HK-2 (cell line): ENCODE measurements at regions not wholly inside any gene's neighbourhood (a gene's known extent, or its start where the extent isn't known, plus 50 kb on each side); places are given as distances from the start of the nearest gene placed in this dataset.

Experiments used
- DNase-seq: peaks from one replicate; pipeline ENCODE4 v3.0.0-alpha.2; 2018; ENCODE audit not compliant: unreplicated experiment

GRCh38 chr2:222064286-222064685 is 234.5 kb downstream of the PAX3 start:
- DNase-seq, result no peak

GRCh38 chr2:222058819-222059445 is 239.9 kb downstream of the PAX3 start:
- DNase-seq, result no peak

- no peak for DNase-seq
Observed at GRCh38 chr2:222057347-222058073, 241.3 kb downstream of the PAX3 start.

GRCh38 chr2:222055328-222055727 is 243.5 kb downstream of the PAX3 start:
- DNase-seq, result no peak

- no peak for DNase-seq
Observed at GRCh38 chr2:222054813-222055212, 244.0 kb downstream of the PAX3 start.

- no peak for DNase-seq
Observed at GRCh38 chr2:222052934-222053367, 245.8 kb downstream of the PAX3 start.

GRCh38 chr2:222050981-222051380 is 247.8 kb downstream of the PAX3 start:
- no peak for DNase-seq

- no peak for DNase-seq
Observed at GRCh38 chr2:222049946-222050345, 248.9 kb downstream of the PAX3 start.

- no peak for DNase-seq
Observed at GRCh38 chr2:222043897-222044296, 254.9 kb downstream of the PAX3 start.

GRCh38 chr2:222042666-222043065 is 256.1 kb downstream of the PAX3 start:
- DNase-seq, result no peak

GRCh38 chr2:222040333-222040732 is 258.5 kb downstream of the PAX3 start:
- no peak for DNase-seq

- DNase-seq, result no peak
Observed at GRCh38 chr2:222039821-222040220, 259.0 kb downstream of the PAX3 start.

GRCh38 chr2:222038067-222038802 is 260.6 kb downstream of the PAX3 start:
- DNase-seq, result no peak

GRCh38 chr2:222037211-222037610 is 261.6 kb downstream of the PAX3 start:
- DNase-seq, result no peak

- no peak for DNase-seq
Observed at GRCh38 chr2:222034058-222034457, 264.7 kb downstream of the PAX3 start.

GRCh38 chr2:222033541-222033940 is 265.3 kb downstream of the PAX3 start:
- no peak for DNase-seq

GRCh38 chr2:222025881-222026271 is 272.9 kb downstream of the PAX3 start:
- DNase-seq, result no peak

GRCh38 chr2:222024932-222025880 is 273.6 kb downstream of the PAX3 start:
- DNase-seq, result no peak

- no peak for DNase-seq
Observed at GRCh38 chr2:222017252-222017850, 281.4 kb downstream of the PAX3 start.

- DNase-seq, result no peak
Observed at GRCh38 chr2:222013889-222014288, 284.9 kb downstream of the PAX3 start.

GRCh38 chr2:222000326-222000725 is 298.5 kb downstream of the PAX3 start:
- DNase-seq, result peak; percentile 30
